SK-N-SH treated with all-trans-retinoic acid at 6 μM for 48 hours (cell line): ENCODE measurements at regions not wholly inside any gene's neighbourhood (a gene's known extent, or its start where the extent isn't known, plus 50 kb on each side); places are given as distances from the start of the nearest gene placed in this dataset.

Source experiments
- CREB5 ChIP-seq: fragments of 250-450 bp; sonication (Bioruptor Pico); IDR thresholded peaks from 2 replicates; pipeline ENCODE4 v1.5.1; 2020; ENCODE audit warnings: low read depth, mild to moderate bottlenecking, moderate library complexity
- CSRNP3 ChIP-seq: fragments of 250-450 bp; sonication (Bioruptor Pico); IDR thresholded peaks from 2 replicates; pipeline ENCODE4 v1.5.1; 2021; ENCODE audit warnings: mild to moderate bottlenecking, moderate library complexity
- OSR1 ChIP-seq: fragments of 250-450 bp; sonication (Bioruptor Pico); IDR thresholded peaks from 2 replicates; pipeline ENCODE4 v1.8.0; 2022; ENCODE audit warnings: moderate library complexity, mild to moderate bottlenecking, inconsistent platforms
- PATZ1 ChIP-seq: fragments of 250-450 bp; sonication (Bioruptor Pico); IDR thresholded peaks from 2 replicates; pipeline ENCODE4 v1.8.0; 2020; ENCODE audit warnings: mild to moderate bottlenecking, moderate library complexity, borderline replicate concordance
- RARB ChIP-seq: fragments of 250-450 bp; sonication (Bioruptor Pico); IDR thresholded peaks from 2 replicates; pipeline ENCODE4 v1.8.0; 2021; ENCODE audit warnings: mild to moderate bottlenecking, moderate library complexity
- TCF4 ChIP-seq: fragments of 250-450 bp; sonication (Bioruptor Pico); IDR thresholded peaks from 2 replicates; pipeline ENCODE4 v1.8.0; 2021; ENCODE audit warnings: mild to moderate bottlenecking, moderate library complexity, borderline replicate concordance
- ZFP3 ChIP-seq: fragments of 250-450 bp; sonication (Bioruptor Pico); IDR thresholded peaks from 2 replicates; pipeline ENCODE4 v1.5.0; 2020; ENCODE audit warnings: mild to moderate bottlenecking, moderate library complexity
- ZNF565 ChIP-seq: fragments of 450-650 bp; formaldehyde crosslinking; conservative IDR thresholded peaks from 2 replicates; pipeline ENCODE4 v1.5.0; 2020; ENCODE audit warnings: low read depth, mild to moderate bottlenecking, moderate library complexity
- ZNF70 ChIP-seq: fragments of 450-650 bp; formaldehyde crosslinking; IDR thresholded peaks from 2 replicates; pipeline ENCODE4 v1.5.0; 2020; ENCODE audit warnings: mild to moderate bottlenecking, moderate library complexity

- TF ChIP-seq OSR1 (CRISPR knock-in tag), result no peak
- no peak for TF ChIP-seq CSRNP3 (CRISPR knock-in tag)
- no peak for TF ChIP-seq ZNF70
- TF ChIP-seq ZFP3 (CRISPR knock-in tag), result no peak
- TF ChIP-seq RARB (CRISPR knock-in tag), result no peak
- TF ChIP-seq PATZ1 (CRISPR knock-in tag), result no peak
- no peak for TF ChIP-seq CREB5 (CRISPR knock-in tag)
- no peak for TF ChIP-seq ZNF565
- no peak for TF ChIP-seq TCF4 (CRISPR knock-in tag)
Observed at GRCh38 chr3:65112751-65113300, 425.0 kb upstream of the ADAMTS9 start.
